Transverse colon (tissue), 4 donors: ENCODE measurements at regions not wholly inside any gene's neighbourhood (a gene's known extent, or its start where the extent isn't known, plus 50 kb on each side); places are given as distances from the start of the nearest gene placed in this dataset.

Source experiments
- DNase-seq: peaks from one replicate; pipeline ENCODE4 v3.0.0-alpha.2; 2019
- H3K27ac ChIP-seq, 4 donors: fragments of 200-600 bp; sonication (generic); 2 replicates each; pipeline ENCODE4 v1.5.1; 2016 to 2018; ENCODE audit warnings: inconsistent platforms in 4 of 4
- H3K27me3 ChIP-seq: fragments of 200-600 bp; sonication (generic); 2 replicates; pipeline ENCODE4 v1.5.1; 2017; ENCODE audit warnings: inconsistent platforms
- H3K36me3 ChIP-seq, 4 donors: fragments of 200-600 bp; sonication (generic); 2 replicates each; pipeline ENCODE4 v1.5.1; 2017 to 2019; ENCODE audit warnings: inconsistent platforms in 4 of 4
- H3K4me1 ChIP-seq, 4 donors: fragments of 200-600 bp; sonication (generic); 2 replicates each; pipeline ENCODE4 v1.5.1; 2017 to 2020; ENCODE audit warnings: inconsistent platforms in 4 of 4
- H3K4me3 ChIP-seq, 4 donors: fragments of 200-600 bp; sonication (generic); 1 replicate in 1 of 4; 2 replicates in 3 of 4; pipeline versions ENCODE4 v1.5.1 to v1.6.1; 2017 to 2019; ENCODE audit warnings: inconsistent platforms in 4 of 4
- H3K9me3 ChIP-seq, 2 donors: fragments of 200-600 bp; sonication (generic); 2 replicates each; pipeline ENCODE4 v1.5.1; 2017 to 2019; ENCODE audit warnings: inconsistent platforms in 2 of 2
- CTCF ChIP-seq, 5 experiments: fragments of 200-600 bp in 3 of 5; fragments of 450-650 bp in 2 of 5; sonication (generic) in 3 of 5; IDR thresholded peaks; 1 replicate in 2 of 5; 2 replicates in 3 of 5; pipeline ENCODE4 v1.5.1; 2016 to 2017; ENCODE audit warnings: antibody characterized with exemption in 5 of 5, inconsistent platforms in 3 of 5, mild to moderate bottlenecking in 2 of 5, moderate library complexity in 1 of 5
- EP300 ChIP-seq: sonication (generic); formaldehyde crosslinking; IDR thresholded peaks from one replicate; pipeline ENCODE4 v1.6.1; 2017; ENCODE audit warnings: antibody characterized with exemption, low read depth
- POLR2A ChIP-seq: fragments of 450-650 bp; IDR thresholded peaks from one replicate; pipeline ENCODE4 v1.6.1; 2016; ENCODE audit warnings: antibody characterized with exemption, mild to moderate bottlenecking, moderate library complexity
- POLR2AphosphoS5 ChIP-seq, 3 donors: sonication (generic); formaldehyde crosslinking; IDR thresholded peaks; one replicate each; pipeline ENCODE4 v1.6.1; 2016; ENCODE audit warnings: antibody characterized with exemption in 3 of 3
- WGBS, 2 donors: methylation state at CpG; one replicate each; pipeline ENCODE4 v1.1.5; 2018; ENCODE audit warnings: low coverage in 1 of 2; 5-methylcytosine and 5-hydroxymethylcytosine counted together
- in situ Hi-C, 4 donors: fragments of 200-750 bp; cut with MboI; loops; one replicate each; pipeline versions ENCODE4 v1.15.0 to v1.15.1; 2017; ENCODE audit warnings: low sequenced_read_pairs in 3 of 4, low pct_ligation_motif_present in 1 of 4, low pct_unique_long_range_greater_than_20kb in 1 of 4
- intact Hi-C: fragments of 100-400 bp; cut with DNase I; formaldehyde crosslinking; loops from one replicate; pipeline ENCODE4 v1.15.1; 2023; ENCODE audit warnings: low total_unique reads

- no peaks in the 10 kb centered on the region for H3K4me1 ChIP-seq
- no peak for DNase-seq
- intact Hi-C loops (no loop called here), in situ Hi-C loops (no loop called here)
- no peaks in the 10 kb centered on the region for H3K9me3 ChIP-seq
- H3K27ac ChIP-seq = no peak overlapping the region
- TF ChIP-seq POLR2A = no peak
- TF ChIP-seq POLR2AphosphoS5 (IDR thresholded peaks at IDR 0.05) = no peak
- TF ChIP-seq CTCF (IDR thresholded peaks at IDR 0.05) = no peak
- no peak for TF ChIP-seq EP300
- no peak overlapping the region for H3K4me3 ChIP-seq
- WGBS, 2 donors = 76 to 92% methylated on average over 1 of the region's 1 CpG
- no peaks in the 10 kb centered on the region for H3K27me3 ChIP-seq
- no peaks in the 10 kb centered on the region for H3K36me3 ChIP-seq
Observed at GRCh38 chr6:112800916-112801315, 453.8 kb downstream of the RFPL4B start.

- intact Hi-C loops = no loop called here
- no peaks in the 10 kb centered on the region for H3K36me3 ChIP-seq
- WGBS, 2 donors = 77 to 86% methylated on average over 1 to 3 of the region's 3 CpGs
- no peak for DNase-seq
- no peaks in the 10 kb centered on the region for H3K4me1 ChIP-seq
- H3K9me3 ChIP-seq = no peaks in the 10 kb centered on the region
- in situ Hi-C loops = no loop called here
- H3K27me3 ChIP-seq = no peaks in the 10 kb centered on the region
- H3K4me3 ChIP-seq = no peak overlapping the region
- H3K27ac ChIP-seq = no peak overlapping the region
- TF ChIP-seq CTCF (IDR thresholded peaks at IDR 0.05) (no peak), POLR2A (no peak), EP300 (no peak), POLR2AphosphoS5 (IDR thresholded peaks at IDR 0.05) (no peak)
Observed at GRCh38 chr6:112801468-112802080, 454.4 kb downstream of the RFPL4B start.

- TF ChIP-seq EP300 (no peak), POLR2A (no peak), CTCF (IDR thresholded peaks at IDR 0.05) (no peak), POLR2AphosphoS5 (IDR thresholded peaks at IDR 0.05) (no peak)
- in situ Hi-C loops (no loop called here), intact Hi-C loops (no loop called here)
- no peak for DNase-seq
- no peak overlapping the region for H3K4me3 ChIP-seq
- H3K9me3 ChIP-seq = no peaks in the 10 kb centered on the region
- H3K27me3 ChIP-seq = no peaks in the 10 kb centered on the region
- no peak overlapping the region for H3K27ac ChIP-seq
- no peaks in the 10 kb centered on the region for H3K36me3 ChIP-seq
- WGBS, 2 donors = 69 to 70% methylated on average over 1 of the region's 1 CpG
- H3K4me1 ChIP-seq = no peaks in the 10 kb centered on the region
Observed at GRCh38 chr6:112802144-112802543, 455.0 kb downstream of the RFPL4B start.

- 90% methylated on average over 6 of the region's 6 CpGs for WGBS, 2 donors
- TF ChIP-seq EP300 = no peak
- TF ChIP-seq CTCF (IDR thresholded peaks at IDR 0.05) = no peak
- TF ChIP-seq POLR2A = no peak
- TF ChIP-seq POLR2AphosphoS5 (IDR thresholded peaks at IDR 0.05) = no peak
Observed at GRCh38 chr6:112804638-112805330, 457.7 kb downstream of the RFPL4B start.

More at GRCh38 chr6:112804638-112805330, 457.7 kb downstream of the RFPL4B start:
- Histone ChIP-seq H3K4me1 (no peaks in the 10 kb centered on the region), H3K36me3 (no peaks in the 10 kb centered on the region), H3K9me3 (no peaks in the 10 kb centered on the region), H3K27ac (no peak overlapping the region), H3K27me3 (no peaks in the 10 kb centered on the region), H3K4me3 (no peak overlapping the region)
- intact Hi-C loops = no loop called here
- in situ Hi-C loops = no loop called here
- DNase-seq = no peak
